ENCODE measurements at regions not wholly inside any gene's neighbourhood (a gene's known extent, or its start where the extent isn't known, plus 50 kb on each side); places are given as distances from the start of the nearest gene placed in this dataset.

DNA sequence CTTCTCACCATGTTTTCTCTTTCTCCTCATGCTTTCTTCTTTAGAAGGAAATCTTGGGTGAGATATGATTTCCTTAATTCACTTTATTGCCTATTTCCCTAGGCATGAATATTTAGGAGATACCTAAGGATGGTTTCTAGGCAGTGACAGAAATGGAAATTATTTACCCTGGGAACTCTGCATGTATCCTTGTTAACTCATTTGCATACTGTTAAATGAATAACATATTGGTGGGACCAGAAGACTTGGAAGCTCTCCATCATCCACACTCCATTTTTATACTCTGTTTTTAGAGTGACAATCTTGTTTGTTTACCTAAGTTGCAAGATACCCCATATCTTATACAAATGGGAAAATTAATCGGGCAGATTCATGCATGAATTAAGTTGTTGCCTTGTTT is 285.7 kb downstream of the RNF144B start (continued):
- TF ChIP-seq POLR2AphosphoS5 (IDR thresholded peaks at IDR 0.05; ENCODE audit: low read depth, low read length) = no peak
- TF ChIP-seq JUND (IDR thresholded peaks at IDR 0.05; ENCODE audit: low read length) = no peak
- TF ChIP-seq CHD2 (IDR thresholded peaks at IDR 0.05; ENCODE audit: low read length) = no peak

Data from H1 (cell line).